ENCODE measurements at regions not wholly inside any gene's neighbourhood (a gene's known extent, or its start where the extent isn't known, plus 50 kb on each side); places are given as distances from the start of the nearest gene placed in this dataset.
"Not testable (repeated sequence)": the region's sequence is repeated elsewhere in the genome, so short reads cannot be mapped to it uniquely, and the experiment has no call there.

GRCh38 chr2:7693246-7694075 lies 776.2 kb downstream of the RNF144A start:
- DNase-seq, result no peak

GRCh38 chr2:7694076-7694985 lies 777.1 kb downstream of the RNF144A start:
- DNase-seq, result no peak

- not testable (repeated sequence) for DNase-seq
These were observed 779.3 kb downstream of the RNF144A start for GRCh38 chr2:7696556-7696955.

GRCh38 chr2:7697052-7697451 lies 779.8 kb downstream of the RNF144A start:
- no peak for DNase-seq

- no peak for DNase-seq
These were observed 784.6 kb downstream of the RNF144A start for GRCh38 chr2:7701791-7702190.

- DNase-seq, result no peak
These were observed 785.8 kb downstream of the RNF144A start for GRCh38 chr2:7703048-7703447.

GRCh38 chr2:7703543-7704144 lies 786.4 kb downstream of the RNF144A start:
- DNase-seq, result no peak

GRCh38 chr2:7704296-7704865 lies 787.2 kb downstream of the RNF144A start:
- no peak for DNase-seq

- no peak for DNase-seq
These were observed 789.6 kb downstream of the RNF144A start for GRCh38 chr2:7706791-7707190.

- DNase-seq, result no peak
These were observed 790.5 kb downstream of the RNF144A start for GRCh38 chr2:7707723-7708122.

GRCh38 chr2:7709907-7710306 lies 792.7 kb downstream of the RNF144A start:
- no peak for DNase-seq

GRCh38 chr2:7711167-7711566 lies 794.0 kb downstream of the RNF144A start:
- DNase-seq, result no peak

GRCh38 chr2:7719876-7720275 lies 802.7 kb downstream of the RNF144A start:
- DNase-seq, result peak; percentile 4

GRCh38 chr2:7721413-7721995 lies 804.3 kb downstream of the RNF144A start:
- no peak for DNase-seq

GRCh38 chr2:7722212-7722910 lies 805.1 kb downstream of the RNF144A start:
- no peak for DNase-seq

- DNase-seq, result no peak
These were observed 807.1 kb downstream of the RNF144A start for GRCh38 chr2:7724336-7724735.

GRCh38 chr2:7725171-7725849 lies 808.1 kb downstream of the RNF144A start:
- peak; percentile 35 for DNase-seq

GRCh38 chr2:7725850-7726242 lies 808.6 kb downstream of the RNF144A start:
- DNase-seq, result no peak

- no peak for DNase-seq
These were observed 809.8 kb downstream of the RNF144A start for GRCh38 chr2:7726989-7727388.

- DNase-seq, result no peak
These were observed 811.2 kb downstream of the RNF144A start for GRCh38 chr2:7728388-7728787.

GRCh38 chr2:7730449-7730848 lies 813.2 kb downstream of the RNF144A start:
- no peak for DNase-seq
